Erythroblast (primary cell): ENCODE measurements at regions not wholly inside any gene's neighbourhood (a gene's known extent, or its start where the extent isn't known, plus 50 kb on each side); places are given as distances from the start of the nearest gene placed in this dataset.

Source experiments
- GATA1 ChIP-seq: IDR thresholded peaks from 2 replicates; pipeline ENCODE4 v1.6.1; 2011; ENCODE audit warnings: low read depth, mild to moderate bottlenecking, control low read depth, low read length, moderate library complexity
- POLR2A ChIP-seq: IDR thresholded peaks from 2 replicates; pipeline ENCODE4 v1.6.1; 2011; ENCODE audit warnings: mild to moderate bottlenecking, low read length

GRCh38 chr18:68355637-68356036 lies 359.3 kb downstream of the TMX3 start:
- TF ChIP-seq POLR2A, result no peak
- TF ChIP-seq GATA1, result no peak
